GM12864 (cell line): ENCODE measurements at regions not wholly inside any gene's neighbourhood (a gene's known extent, or its start where the extent isn't known, plus 50 kb on each side); places are given as distances from the start of the nearest gene placed in this dataset.

Experiments
- DNase-seq: peaks from one replicate; pipeline ENCODE4 v3.0.0-alpha.2; 2011; ENCODE audit warnings: low read depth
- H3K4me3 ChIP-seq: 2 replicates; pipeline ENCODE4 v1.5.1; 2011; ENCODE audit warnings: mild to moderate bottlenecking, low read depth, low read length, control low read depth
- CTCF ChIP-seq: IDR thresholded peaks from 2 replicates; pipeline ENCODE4 v1.5.1; 2011; ENCODE audit warnings: low read depth, mild to moderate bottlenecking, moderate library complexity, low read length, control low read depth, inconsistent platforms; ENCODE audit errors: missing control alignments

GRCh38 chr12:116339062-116339461, 61.6 kb upstream of the MED13L start:
- DNase-seq, result no peak
- TF ChIP-seq CTCF, result no peak
- H3K4me3 ChIP-seq, result no peak overlapping the region

GRCh38 chr12:116339800-116340371, 62.4 kb upstream of the MED13L start:
- no peak for TF ChIP-seq CTCF
- DNase-seq, result no peak
- H3K4me3 ChIP-seq, result no peak overlapping the region

- no peak for DNase-seq
- TF ChIP-seq CTCF, result no peak
- no peak overlapping the region for H3K4me3 ChIP-seq
Observed at GRCh38 chr12:116343331-116343884, 65.9 kb upstream of the MED13L start.

- no peak for DNase-seq
- no peak overlapping the region for H3K4me3 ChIP-seq
- TF ChIP-seq CTCF, result no peak
Observed at GRCh38 chr12:116346222-116346621, 68.7 kb upstream of the MED13L start.

DNA sequence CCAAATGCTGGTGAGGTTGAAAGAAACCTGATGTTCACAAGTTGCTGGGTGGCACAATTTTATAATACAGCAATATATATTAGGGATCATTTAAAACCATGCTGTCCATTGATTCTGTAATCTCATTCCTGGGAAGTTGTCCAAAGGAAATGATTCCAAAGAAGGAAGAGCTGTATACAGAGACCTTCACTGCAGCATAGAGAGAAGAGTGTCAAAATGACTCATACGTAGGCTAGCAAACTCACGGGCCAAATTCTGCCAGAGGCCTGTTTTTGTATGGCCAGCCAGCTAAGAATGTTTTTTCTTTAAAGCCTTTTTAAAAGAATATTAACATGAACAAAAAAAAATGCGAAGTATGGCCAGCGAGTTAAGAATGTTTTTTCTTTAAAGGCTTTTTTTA, 69.2 kb upstream of the MED13L start:
- no peak for DNase-seq
- TF ChIP-seq CTCF, result no peak
- H3K4me3 ChIP-seq, result no peak overlapping the region

DNA sequence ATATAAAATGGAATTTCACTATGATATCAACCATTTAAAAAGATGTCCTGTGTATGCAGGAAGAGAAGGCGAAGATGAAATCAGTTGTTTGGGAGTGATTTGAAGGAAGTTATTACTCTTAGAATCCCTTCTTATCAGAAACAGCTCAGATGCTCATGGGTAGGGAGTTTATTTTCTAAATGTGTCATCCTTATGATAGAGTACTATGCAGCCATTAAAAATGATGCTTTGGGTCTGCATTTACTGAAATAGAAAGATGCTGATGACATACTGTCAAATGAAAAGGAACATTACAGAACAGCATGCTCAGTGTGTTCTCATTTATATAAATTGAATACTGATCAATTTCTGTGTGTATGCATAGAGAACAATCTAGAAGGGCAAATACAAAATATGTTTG, 69.8 kb upstream of the MED13L start:
- TF ChIP-seq CTCF, result no peak
- DNase-seq, result no peak
- no peak overlapping the region for H3K4me3 ChIP-seq

DNA sequence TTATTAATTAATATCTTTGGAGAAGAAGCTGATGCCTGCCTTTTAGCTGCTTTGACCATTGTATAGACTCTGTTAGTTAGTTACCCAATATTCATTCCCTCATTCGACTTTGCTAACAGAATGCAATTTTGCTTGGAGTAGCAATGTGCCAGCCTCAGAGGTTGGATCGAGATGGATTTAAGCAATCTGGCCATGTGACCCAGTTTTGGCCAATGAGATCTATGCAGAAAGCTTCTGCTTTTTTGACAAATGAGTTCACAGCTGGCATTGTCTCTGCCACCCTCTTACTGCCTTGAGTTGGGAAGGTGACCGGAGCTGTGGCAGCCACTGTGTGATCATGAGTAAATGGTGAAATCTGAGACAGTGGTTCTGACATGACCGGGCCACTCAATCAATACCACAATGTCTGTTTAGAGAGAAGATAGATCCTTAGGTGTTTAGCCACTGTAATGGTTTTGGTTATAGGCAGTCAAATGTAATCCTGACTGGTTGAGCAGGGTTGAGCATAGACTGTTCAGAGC, 74.9 kb upstream of the MED13L start:
- TF ChIP-seq CTCF, result no peak

More for the DNA sequence above, 74.9 kb upstream of the MED13L start:
- no peak overlapping the region for H3K4me3 ChIP-seq
- DNase-seq, result no peak
